ENCODE measurements at regions not wholly inside any gene's neighbourhood (a gene's known extent, or its start where the extent isn't known, plus 50 kb on each side); places are given as distances from the start of the nearest gene placed in this dataset.

GRCh38 chr3:103825586-103825985 is 1390.8 kb downstream of the ZPLD1 start:
- TF ChIP-seq CTCF (IDR thresholded peaks at IDR 0.05; ENCODE audit: borderline replicate concordance, insufficient read depth, low read depth, low read length) = no peak

GRCh38 chr3:103829723-103830326 is 1395.0 kb downstream of the ZPLD1 start:
- no peak for TF ChIP-seq CTCF (IDR thresholded peaks at IDR 0.05; ENCODE audit: borderline replicate concordance, insufficient read depth, low read depth, low read length)
- no peak overlapping the region for H3K4me3 ChIP-seq (ENCODE audit: low read depth, low read length)

More at GRCh38 chr3:103825586-103825985, 1390.8 kb downstream of the ZPLD1 start:
- no peak overlapping the region for H3K4me3 ChIP-seq (ENCODE audit: low read depth, low read length)

GRCh38 chr3:103847081-103848062 is 1412.6 kb downstream of the ZPLD1 start:
- H3K4me3 ChIP-seq (ENCODE audit: low read depth, low read length) = no peak overlapping the region
- TF ChIP-seq CTCF (IDR thresholded peaks at IDR 0.05; ENCODE audit: borderline replicate concordance, insufficient read depth, low read depth, low read length) = no peak

- TF ChIP-seq CTCF (IDR thresholded peaks at IDR 0.05; ENCODE audit: borderline replicate concordance, insufficient read depth, low read depth, low read length) = no peak
- H3K4me3 ChIP-seq (ENCODE audit: low read depth, low read length) = no peak overlapping the region
These were observed 1417.0 kb downstream of the ZPLD1 start for GRCh38 chr3:103851793-103852192.

GRCh38 chr3:103862415-103862814 is 1427.6 kb downstream of the ZPLD1 start:
- no peak for TF ChIP-seq CTCF (IDR thresholded peaks at IDR 0.05; ENCODE audit: borderline replicate concordance, insufficient read depth, low read depth, low read length)
- no peak overlapping the region for H3K4me3 ChIP-seq (ENCODE audit: low read depth, low read length)

- no peak for TF ChIP-seq CTCF (IDR thresholded peaks at IDR 0.05; ENCODE audit: borderline replicate concordance, insufficient read depth, low read depth, low read length)
These were observed 1428.6 kb downstream of the ZPLD1 start for GRCh38 chr3:103863381-103863780.

More at GRCh38 chr3:103863381-103863780, 1428.6 kb downstream of the ZPLD1 start:
- no peak overlapping the region for H3K4me3 ChIP-seq (ENCODE audit: low read depth, low read length)
